HG03460 (cell line): ENCODE measurements at regions not wholly inside any gene's neighbourhood (a gene's known extent, or its start where the extent isn't known, plus 50 kb on each side); places are given as distances from the start of the nearest gene placed in this dataset.
"Not testable (repeated sequence)": the region's sequence is repeated elsewhere in the genome, so short reads cannot be mapped to it uniquely, and the experiment has no call there.

Experiments used
- ATAC-seq: cut with Tn5 transposase; IDR thresholded peaks from one replicate; pipeline ENCODE4 v1.9.1; 2021; ENCODE audit not compliant: unreplicated experiment

- no peak for ATAC-seq
These were observed 216.3 kb upstream of the ARPP21 start for GRCh38 chr3:35422836-35423601.

DNA sequence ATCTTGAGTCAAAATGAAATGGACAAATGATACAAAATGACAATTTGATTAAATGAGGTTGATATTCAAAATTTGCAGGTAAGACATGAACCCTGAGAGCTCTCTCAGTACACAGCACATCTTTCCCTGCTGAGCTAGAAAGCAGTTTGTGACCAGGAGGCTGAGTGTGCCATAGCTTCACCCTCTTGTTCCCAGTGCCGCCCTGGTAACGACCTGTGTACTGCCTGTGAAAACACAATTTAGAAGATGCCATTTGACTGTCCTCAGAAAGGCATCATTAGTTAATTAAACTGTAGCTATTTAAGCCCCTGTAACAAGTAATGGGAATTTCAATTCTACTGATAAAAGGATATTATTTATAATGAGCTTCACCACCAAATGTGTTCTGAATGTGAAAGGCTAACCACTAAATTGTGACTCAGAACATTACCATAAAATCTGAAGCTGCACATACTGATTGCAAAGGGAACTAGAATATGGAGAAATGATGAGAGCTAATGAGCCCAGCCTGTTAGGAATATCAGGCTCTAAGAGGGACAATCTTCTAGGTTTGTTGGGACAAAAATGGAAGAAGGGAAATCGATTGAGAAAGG is 212.9 kb upstream of the ARPP21 start:
- ATAC-seq, result no peak

- ATAC-seq, result no peak
These were observed 201.9 kb upstream of the ARPP21 start for GRCh38 chr3:35437381-35437780.

DNA sequence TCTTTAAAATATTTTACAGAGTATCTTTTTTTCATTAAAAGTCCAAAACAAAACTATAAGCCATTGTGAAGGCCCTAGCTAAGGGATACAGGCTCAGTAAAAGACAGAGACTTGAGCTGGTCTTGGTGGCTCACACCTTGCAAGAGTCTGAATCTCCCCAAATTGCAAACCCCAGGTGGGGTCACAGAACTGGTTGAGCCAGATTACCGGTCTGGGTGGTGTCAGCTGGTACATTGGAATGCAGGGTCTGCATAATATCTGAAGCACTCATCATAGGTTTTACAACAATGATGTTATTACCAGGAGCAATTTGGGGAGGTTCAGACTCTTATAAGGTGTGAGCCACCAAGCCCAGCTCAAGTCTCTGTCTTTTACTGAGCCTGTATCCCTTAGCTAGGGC is 201.2 kb upstream of the ARPP21 start:
- ATAC-seq, result no peak

DNA sequence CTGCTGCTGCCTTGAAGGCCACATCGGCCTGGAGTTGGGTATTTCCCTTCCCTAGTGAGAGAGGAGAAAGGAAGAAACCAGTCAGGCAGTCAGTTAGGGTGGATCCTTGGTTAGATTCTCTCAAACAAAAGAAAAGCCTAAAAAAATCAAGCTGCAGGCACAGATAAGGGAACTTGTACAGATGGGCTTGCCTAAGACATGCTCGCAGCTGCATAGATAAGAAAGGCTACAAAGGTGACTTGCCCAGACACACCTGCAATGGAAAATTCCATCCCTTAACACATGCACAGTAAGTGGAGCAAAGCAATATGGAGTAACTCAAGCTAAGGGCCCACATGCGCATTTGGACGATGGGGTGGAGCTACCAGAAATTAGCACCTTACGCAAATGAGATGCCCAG is 199.7 kb upstream of the ARPP21 start:
- no peak for ATAC-seq

- no peak for ATAC-seq
These were observed 198.5 kb upstream of the ARPP21 start for GRCh38 chr3:35440826-35441225.

- no peak for ATAC-seq
These were observed 192.4 kb upstream of the ARPP21 start for GRCh38 chr3:35446896-35447295.

GRCh38 chr3:35448121-35448520 is 191.2 kb upstream of the ARPP21 start:
- no peak for ATAC-seq

DNA sequence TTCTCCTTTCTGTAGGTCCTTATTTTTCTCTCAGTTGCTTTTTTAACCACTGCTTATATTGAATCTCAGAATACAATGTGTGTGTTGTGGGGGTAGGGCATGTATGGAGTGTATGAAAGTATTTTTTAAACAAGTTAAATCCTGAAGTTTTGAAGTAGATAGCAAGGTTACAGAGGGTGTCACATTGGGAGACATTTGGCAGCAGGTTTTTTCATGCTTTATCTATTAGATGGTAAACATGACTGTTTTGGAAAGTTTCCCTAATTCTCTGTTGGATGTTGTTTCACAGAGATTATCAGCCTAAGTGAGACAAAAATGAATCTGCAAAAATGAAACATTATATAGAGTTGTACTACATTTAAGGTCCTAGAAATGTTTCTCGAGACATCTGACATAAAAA is 190.6 kb upstream of the ARPP21 start:
- no peak for ATAC-seq

DNA sequence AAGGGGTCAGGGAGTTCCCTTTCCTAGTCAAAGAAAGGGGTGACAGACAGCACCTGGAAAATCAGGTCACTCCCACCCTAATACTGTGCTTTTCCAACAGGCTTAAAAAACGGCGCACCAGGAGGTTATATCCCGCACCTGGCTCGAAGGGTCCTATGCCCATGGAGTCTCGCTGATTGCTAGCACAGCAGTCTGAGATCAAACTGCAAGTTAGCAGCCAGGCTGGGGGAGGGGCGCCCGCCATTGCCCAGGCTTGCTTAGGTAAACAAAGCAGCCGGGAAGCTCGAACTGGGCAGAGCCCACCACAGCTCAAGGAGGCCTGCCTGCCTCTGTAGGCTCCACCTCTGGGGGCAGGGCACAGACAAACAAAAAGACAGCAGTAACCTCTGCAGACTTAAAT is 184.5 kb upstream of the ARPP21 start:
- ATAC-seq, result not testable (repeated sequence)

DNA sequence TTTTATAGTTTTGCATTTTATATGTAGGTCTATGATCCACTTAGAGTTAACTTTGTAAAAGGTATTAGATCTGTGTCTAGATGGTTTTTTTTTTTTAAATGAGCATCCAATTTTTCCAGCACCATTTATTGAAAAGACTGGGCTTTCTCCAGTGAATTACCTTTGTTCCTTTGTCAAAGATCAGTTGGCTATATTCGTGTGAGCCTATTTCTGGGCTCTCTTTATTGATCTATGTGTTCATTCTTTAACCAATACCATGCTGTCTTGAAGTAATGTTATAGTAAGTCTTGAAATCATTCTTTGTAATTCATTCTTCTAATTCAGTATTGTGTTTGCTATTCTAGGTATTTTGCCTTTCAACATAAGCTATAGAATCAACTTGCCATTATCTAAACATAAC is 165.4 kb upstream of the ARPP21 start:
- no peak for ATAC-seq

- not testable (repeated sequence) for ATAC-seq
These were observed 156.8 kb upstream of the ARPP21 start for GRCh38 chr3:35482566-35482965.

GRCh38 chr3:35483131-35483530 is 156.2 kb upstream of the ARPP21 start:
- no peak for ATAC-seq

GRCh38 chr3:35484929-35485530 is 154.3 kb upstream of the ARPP21 start:
- no peak for ATAC-seq

DNA sequence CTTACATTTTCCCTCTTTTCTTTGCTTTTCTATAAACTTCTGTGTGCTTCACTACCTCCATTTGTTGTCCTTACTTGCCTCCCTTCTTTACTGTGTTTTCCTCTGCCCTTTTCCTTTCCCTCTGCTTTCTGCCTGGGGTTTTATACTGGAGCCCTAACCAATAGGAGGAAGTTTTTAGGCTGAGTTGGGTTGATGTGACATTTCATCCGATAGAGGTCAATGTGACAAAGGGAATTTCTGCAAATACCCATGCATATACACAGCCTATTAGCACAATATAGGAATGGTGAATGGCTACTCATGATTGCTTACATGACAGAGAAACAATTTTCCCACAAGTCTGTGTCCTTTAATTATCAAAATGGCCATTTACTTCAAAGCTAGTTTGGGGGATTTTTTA is 153.0 kb upstream of the ARPP21 start:
- no peak for ATAC-seq

GRCh38 chr3:35487376-35487775 is 151.9 kb upstream of the ARPP21 start:
- no peak for ATAC-seq

GRCh38 chr3:35488526-35488925 is 150.8 kb upstream of the ARPP21 start:
- ATAC-seq, result no peak

DNA sequence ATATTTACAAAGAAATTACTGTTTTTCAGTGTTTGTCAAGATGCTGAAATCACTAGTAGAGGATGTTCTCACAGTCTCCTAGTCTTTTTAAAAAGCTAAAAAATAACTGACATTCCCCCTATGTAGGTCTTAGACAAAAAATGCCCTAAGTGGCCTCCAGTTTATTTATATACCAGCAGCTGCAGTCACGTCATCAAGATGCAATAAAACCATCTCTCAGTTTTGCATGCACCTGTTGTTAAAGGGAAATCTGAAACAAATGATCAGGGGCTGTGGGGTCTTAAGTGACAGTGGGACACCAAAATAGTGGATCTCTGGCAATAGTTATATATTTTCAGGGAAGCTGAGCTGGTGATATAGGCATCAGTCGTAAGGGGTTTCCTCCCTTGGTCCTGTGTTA is 146.5 kb upstream of the ARPP21 start:
- ATAC-seq, result no peak

DNA sequence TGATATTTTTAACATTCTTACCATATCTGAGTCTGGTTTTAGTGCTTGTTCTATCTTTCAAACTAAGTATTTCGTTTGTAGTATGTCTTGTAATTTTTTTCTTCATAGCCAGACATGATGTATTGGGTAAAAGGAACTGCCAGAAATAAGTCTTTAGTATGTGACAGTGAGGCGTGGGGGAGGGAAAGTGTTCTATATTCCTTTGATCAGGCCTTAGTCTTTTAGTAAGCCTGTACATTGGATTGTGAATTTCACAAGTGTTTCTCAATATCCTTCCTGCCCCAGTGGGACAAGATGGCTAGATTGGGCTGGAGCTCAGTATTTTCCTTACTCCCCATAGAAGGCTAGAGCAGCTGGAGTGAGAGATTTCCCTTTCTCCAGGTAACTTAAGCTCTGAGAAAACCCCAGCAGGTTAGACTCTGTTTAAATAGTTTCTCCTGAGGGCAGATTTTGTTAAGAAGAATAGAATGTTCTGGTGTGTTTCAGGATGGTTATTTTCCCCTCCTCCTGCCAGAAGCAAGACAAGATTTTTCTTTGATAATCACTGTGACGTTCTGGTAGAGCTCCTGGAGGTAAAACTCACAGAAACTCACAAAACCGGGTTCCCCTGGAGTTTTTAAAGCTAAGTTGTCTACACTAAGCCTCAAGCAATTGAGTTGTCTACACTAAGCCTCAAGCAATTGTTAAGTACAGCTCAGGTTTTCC is 140.7 kb upstream of the ARPP21 start:
- ATAC-seq, result no peak

DNA sequence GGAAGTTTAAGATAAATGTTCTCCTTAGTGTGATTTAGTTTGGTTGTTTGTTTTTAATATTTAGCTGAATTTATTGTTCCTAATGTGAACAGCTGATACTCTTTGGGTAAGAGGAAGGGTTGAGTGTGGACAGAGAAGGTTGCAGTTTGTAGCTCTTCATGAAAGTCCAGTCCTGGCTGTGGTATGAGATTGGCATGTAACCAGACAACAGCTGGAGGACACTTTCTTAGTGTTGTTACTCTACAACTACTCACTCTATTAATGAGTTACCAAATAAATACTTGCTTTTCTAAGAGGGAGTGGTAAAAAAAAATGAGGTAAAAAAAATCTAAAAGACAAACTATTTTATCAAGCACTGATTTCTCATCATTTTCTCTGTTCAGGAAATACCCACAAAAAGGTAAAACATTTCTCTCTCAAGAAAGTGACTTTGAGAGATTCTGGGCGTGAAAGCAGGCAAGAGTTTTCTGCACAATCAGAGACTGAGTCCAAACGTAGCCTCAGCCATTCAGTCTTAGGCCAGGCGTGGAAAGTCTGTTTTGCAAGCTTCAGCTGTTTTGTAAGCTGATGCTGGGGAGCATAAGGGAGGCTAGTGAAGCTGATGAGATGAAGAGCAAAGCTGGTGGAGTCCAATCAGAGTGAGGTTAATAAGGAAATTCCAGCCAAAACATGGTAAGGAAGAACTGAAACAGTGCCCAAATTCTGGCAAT is 138.5 kb upstream of the ARPP21 start:
- ATAC-seq, result no peak

DNA sequence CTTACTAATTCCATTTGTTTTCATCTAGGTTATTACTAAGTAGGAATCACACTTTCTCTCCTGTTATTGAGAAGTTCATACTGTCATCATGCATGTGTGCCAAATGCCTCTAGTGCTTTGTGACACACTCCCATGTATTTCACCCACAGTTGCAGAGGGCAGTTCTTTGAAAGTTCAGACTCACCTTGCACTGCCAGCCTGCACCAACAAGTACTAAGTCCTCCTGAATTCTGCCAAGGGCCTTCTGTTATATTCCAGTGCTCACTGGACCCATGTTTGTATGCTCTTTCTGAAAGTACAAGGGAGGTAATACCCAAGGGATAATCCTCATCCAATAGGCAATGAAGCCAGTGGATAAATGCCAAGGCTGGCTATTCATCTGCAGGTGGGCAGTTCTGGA is 136.6 kb upstream of the ARPP21 start:
- no peak for ATAC-seq
